DOHH2 (cell line): ENCODE measurements at regions not wholly inside any gene's neighbourhood (a gene's known extent, or its start where the extent isn't known, plus 50 kb on each side); places are given as distances from the start of the nearest gene placed in this dataset.

Experiments
- CTCF ChIP-seq: fragments of 200-600 bp; sonication (generic); IDR thresholded peaks from one replicate; pipeline ENCODE4 v1.5.1; 2014; ENCODE audit warnings: antibody characterized with exemption, mild to moderate bottlenecking, low read depth, low read length; ENCODE audit not compliant: poor library complexity, severe bottlenecking
- EZH2phosphoT487 ChIP-seq: fragments of 200-600 bp; sonication (generic); IDR thresholded peaks from 2 replicates; pipeline ENCODE4 v1.6.1; 2017; ENCODE audit warnings: borderline replicate concordance, mild to moderate bottlenecking, antibody characterized with exemption, low read length, moderate library complexity, mixed read lengths

DNA sequence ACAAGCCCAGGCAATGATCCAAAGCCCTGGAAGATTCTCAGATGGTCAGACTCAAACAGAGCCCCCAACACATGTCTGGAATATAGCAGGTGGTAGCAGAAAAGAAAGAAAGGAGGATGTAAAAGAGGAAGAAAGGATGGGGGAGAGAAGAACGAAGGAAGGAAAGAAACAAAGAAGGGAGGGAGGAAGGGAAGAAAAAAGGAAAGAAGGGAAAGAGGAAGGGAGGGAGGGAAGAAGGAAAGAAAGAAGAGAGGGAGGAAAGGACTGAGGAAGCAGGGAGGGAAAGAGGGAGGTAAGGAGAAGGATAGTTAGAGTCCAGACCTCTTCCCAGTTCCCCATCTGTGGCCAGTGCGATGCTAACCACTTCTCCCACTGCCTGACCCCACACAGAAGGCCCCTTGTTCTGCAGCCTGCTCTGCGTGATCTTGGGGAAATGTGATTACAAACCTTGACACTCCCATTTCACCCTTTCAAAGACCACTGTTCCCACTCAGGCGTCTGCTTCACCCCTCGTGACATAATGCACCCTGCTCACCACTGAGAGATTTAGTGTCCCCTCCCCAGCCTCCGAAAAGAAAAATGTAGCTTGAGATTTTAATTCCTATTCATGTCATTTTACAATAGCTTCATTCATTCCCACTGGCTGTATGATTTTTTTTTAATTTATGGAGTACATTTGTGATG, 357.9 kb downstream of the BCL11B start:
- no peak for TF ChIP-seq CTCF
- TF ChIP-seq EZH2phosphoT487, result no peak
